Kidney (tissue), 13 donors: ENCODE measurements at regions not wholly inside any gene's neighbourhood (a gene's known extent, or its start where the extent isn't known, plus 50 kb on each side); places are given as distances from the start of the nearest gene placed in this dataset.

Experiments
- DNase-seq, 5 donors: peaks; one replicate each; pipeline ENCODE4 v3.0.0-alpha.2; 2013 to 2020
- FAIRE-seq: peaks from 2 replicates; lab custom pipeline; 2012; peaks lifted over from hg19 to GRCh38; lab: Jason Lieb, UNC
- H3K27ac ChIP-seq, 2 donors: one replicate each; pipeline ENCODE4 v1.7.0; 2013; ENCODE audit warnings: low read depth in 2 of 2, low read length in 2 of 2, inconsistent platforms in 1 of 2
- H3K27me3 ChIP-seq: one replicate; pipeline ENCODE4 v1.7.1; 2013; ENCODE audit warnings: low read length, inconsistent platforms; ENCODE audit not compliant: control insufficient read depth, insufficient read depth
- H3K36me3 ChIP-seq, 3 donors: one replicate each; pipeline versions ENCODE4 v1.7.0 to v1.7.1; 2013; ENCODE audit warnings: low read length in 3 of 3, control low read depth in 1 of 3, inconsistent platforms in 1 of 3; ENCODE audit not compliant: insufficient read depth in 3 of 3, control insufficient read depth in 2 of 3
- H3K4me1 ChIP-seq, 3 donors: one replicate each; pipeline versions ENCODE4 v1.7.0 to v1.7.1; 2013; ENCODE audit warnings: low read length in 3 of 3, inconsistent platforms in 1 of 3, low read depth in 1 of 3; ENCODE audit not compliant: control insufficient read depth in 2 of 3, insufficient read depth in 2 of 3
- H3K4me3 ChIP-seq, 3 donors: one replicate each; pipeline versions ENCODE4 v1.7.0 to v1.8.1; 2013; ENCODE audit warnings: low read length in 3 of 3, control low read depth in 1 of 3, inconsistent platforms in 1 of 3
- H3K9ac ChIP-seq, 3 donors: one replicate each; pipeline versions ENCODE4 v1.7.0 to v1.7.1; 2013; ENCODE audit warnings: low read length in 3 of 3, control low read depth in 1 of 3, inconsistent platforms in 1 of 3
- H3K9me3 ChIP-seq, 3 donors: one replicate each; pipeline versions ENCODE4 v1.7.0 to v1.7.1; 2013; ENCODE audit warnings: low read length in 3 of 3, control low read depth in 1 of 3, inconsistent platforms in 1 of 3; ENCODE audit not compliant: control insufficient read depth in 2 of 3, insufficient read depth in 1 of 3
- intact Hi-C: fragments of 100-400 bp; cut with DNase I; formaldehyde crosslinking; loops from one replicate; pipeline ENCODE4 v1.11.1; 2022
- TF ChIP-seq, protein P1 (sequence below): IDR thresholded peaks from 3 replicates; pipeline ENCODE4 v1.5.1; 2012; ENCODE audit warnings: mild to moderate bottlenecking, moderate library complexity, borderline replicate concordance; ENCODE audit not compliant: insufficient read depth; ENCODE audit errors: extremely low read depth
- donor health status: control.
- donor health status: control.
- donor health status: control.
- donor health status: control.
- donor health status: control.
- donor health status: DM: yes; HTN: yes; CAD: no.
- donor health status: Normal renal cell carcinoma (clear cell type).

DNA sequence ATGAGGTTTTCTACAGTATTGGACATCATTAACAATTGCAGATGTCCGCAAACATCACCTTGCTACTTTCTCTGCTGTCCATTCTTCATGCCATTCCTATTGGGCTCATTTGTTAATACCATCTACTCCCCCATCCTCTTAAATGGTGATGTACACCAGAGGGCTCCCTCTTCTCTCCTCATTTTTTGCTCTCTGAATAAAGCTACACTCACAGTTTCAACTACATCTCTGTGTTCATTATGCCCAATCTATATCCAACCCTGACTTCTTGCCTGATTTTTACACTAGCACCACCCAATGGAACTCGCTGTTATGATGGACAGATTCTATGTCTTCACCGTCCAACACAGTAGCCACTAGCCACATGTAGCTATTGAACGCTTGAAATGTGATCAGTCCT is 288.1 kb upstream of the ID4 start:
- Histone ChIP-seq H3K36me3 (no peaks in the 10 kb centered on the region), H3K27me3 (no peaks in the 10 kb centered on the region), H3K9me3 (no peaks in the 10 kb centered on the region), H3K9ac (no peak overlapping the region), H3K4me1 (no peaks in the 10 kb centered on the region), H3K4me3 (no peak overlapping the region), H3K27ac (no peak overlapping the region)
- no peak for FAIRE-seq
- TF ChIP-seq, protein P1, sequence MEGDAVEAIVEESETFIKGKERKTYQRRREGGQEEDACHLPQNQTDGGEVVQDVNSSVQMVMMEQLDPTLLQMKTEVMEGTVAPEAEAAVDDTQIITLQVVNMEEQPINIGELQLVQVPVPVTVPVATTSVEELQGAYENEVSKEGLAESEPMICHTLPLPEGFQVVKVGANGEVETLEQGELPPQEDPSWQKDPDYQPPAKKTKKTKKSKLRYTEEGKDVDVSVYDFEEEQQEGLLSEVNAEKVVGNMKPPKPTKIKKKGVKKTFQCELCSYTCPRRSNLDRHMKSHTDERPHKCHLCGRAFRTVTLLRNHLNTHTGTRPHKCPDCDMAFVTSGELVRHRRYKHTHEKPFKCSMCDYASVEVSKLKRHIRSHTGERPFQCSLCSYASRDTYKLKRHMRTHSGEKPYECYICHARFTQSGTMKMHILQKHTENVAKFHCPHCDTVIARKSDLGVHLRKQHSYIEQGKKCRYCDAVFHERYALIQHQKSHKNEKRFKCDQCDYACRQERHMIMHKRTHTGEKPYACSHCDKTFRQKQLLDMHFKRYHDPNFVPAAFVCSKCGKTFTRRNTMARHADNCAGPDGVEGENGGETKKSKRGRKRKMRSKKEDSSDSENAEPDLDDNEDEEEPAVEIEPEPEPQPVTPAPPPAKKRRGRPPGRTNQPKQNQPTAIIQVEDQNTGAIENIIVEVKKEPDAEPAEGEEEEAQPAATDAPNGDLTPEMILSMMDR: no peak
- intact Hi-C loops: no loop called here
- DNase-seq: no peak

DNA sequence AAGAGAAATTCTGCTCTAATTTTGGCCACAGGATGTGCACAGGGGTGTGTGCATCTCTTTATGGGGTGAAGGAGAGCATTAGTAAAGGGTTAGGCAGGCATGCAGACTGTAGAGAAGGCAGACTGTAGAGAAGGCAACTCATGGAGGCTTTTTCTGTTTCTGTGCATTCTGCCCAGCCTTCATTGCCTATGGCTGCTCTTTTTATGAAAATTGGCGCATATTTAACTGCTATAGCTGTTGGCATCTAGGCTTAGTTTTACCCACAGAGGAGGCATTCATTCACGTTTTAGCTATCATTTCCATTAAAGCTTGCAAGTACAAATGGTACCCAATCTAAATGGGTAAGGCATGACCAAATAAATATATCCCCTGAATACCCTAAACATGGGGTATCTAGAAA is 286.8 kb upstream of the ID4 start:
- TF ChIP-seq, protein P1: no peak
- DNase-seq (no peak), FAIRE-seq (no peak)
- Histone ChIP-seq H3K36me3 (no peaks in the 10 kb centered on the region), H3K27ac (no peak overlapping the region), H3K9ac (no peak overlapping the region), H3K9me3 (no peaks in the 10 kb centered on the region), H3K27me3 (no peaks in the 10 kb centered on the region), H3K4me1 (no peaks in the 10 kb centered on the region), H3K4me3 (no peak overlapping the region)
- intact Hi-C loops: no loop called here

DNA sequence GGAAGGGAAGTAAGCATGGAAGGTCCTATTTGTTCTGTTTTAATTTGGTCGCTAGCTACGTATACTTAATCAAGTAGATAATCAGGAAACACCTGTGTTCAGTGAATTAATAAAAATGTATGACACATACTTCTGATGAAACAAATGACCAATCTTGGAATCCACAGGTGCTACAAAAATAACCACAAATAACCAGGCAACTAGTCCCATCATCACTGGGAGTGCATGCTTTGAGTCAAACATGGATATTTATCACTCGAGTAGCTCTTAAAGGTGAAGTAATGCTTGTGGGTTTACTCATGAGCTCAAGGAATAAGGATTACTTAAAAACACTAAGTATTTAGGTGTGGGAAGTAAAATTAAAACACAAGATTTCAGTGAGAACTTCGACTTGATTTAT is 285.6 kb upstream of the ID4 start:
- Histone ChIP-seq H3K9ac (no peak overlapping the region), H3K36me3 (no peaks in the 10 kb centered on the region), H3K27ac (no peak overlapping the region), H3K4me1 (no peaks in the 10 kb centered on the region), H3K27me3 (no peaks in the 10 kb centered on the region), H3K9me3 (no peaks in the 10 kb centered on the region), H3K4me3 (no peak overlapping the region)
- FAIRE-seq: no peak
- TF ChIP-seq, protein P1: no peak
- DNase-seq: no peak
- intact Hi-C loops: no loop called here

DNA sequence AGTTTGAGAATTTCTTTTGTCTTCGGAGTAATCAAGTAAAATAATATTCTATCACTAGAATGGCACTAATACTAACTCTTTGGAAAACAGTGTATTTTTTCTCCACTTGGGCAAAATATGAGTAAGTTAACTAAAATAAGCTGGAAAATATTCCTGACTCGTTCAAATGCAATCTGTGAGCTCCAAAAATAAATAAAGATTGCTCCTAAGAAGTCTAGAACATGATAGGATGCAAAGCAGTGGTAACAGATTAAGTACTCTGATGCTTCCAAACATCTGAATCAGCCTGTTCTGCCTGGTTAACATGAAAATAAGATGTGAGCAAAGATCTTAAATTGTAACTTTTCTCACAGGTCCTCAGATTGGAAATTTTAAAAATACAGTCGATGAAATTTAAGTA is 285.1 kb upstream of the ID4 start:
- Histone ChIP-seq H3K9ac (no peak overlapping the region), H3K4me1 (no peaks in the 10 kb centered on the region), H3K36me3 (no peaks in the 10 kb centered on the region), H3K9me3 (no peaks in the 10 kb centered on the region), H3K27ac (no peak overlapping the region), H3K4me3 (no peak overlapping the region), H3K27me3 (no peaks in the 10 kb centered on the region)
- FAIRE-seq: no peak
- TF ChIP-seq, protein P1: no peak
- intact Hi-C loops: no loop called here
- DNase-seq: no peak
